Lower lobe of right lung (tissue), 2 donors: ENCODE measurements at regions not wholly inside any gene's neighbourhood (a gene's known extent, or its start where the extent isn't known, plus 50 kb on each side); places are given as distances from the start of the nearest gene placed in this dataset.

ENCODE experiments used
- ATAC-seq, 2 donors: fragments of 200-7000 bp; cut with Tn5 transposase; one replicate each; pipeline ENCODE4 v1.9.1; 2020 to 2022; ENCODE audit warnings: mild to moderate bottlenecking in 2 of 2, moderate library complexity in 2 of 2
- DNase-seq: peaks from one replicate; pipeline ENCODE4 v3.0.0-alpha.2; 2020
- H3K27ac ChIP-seq: fragments of 200-600 bp; one replicate; pipeline ENCODE4 v1.8.0; 2022
- H3K27me3 ChIP-seq: fragments of 200-600 bp; one replicate; pipeline ENCODE4 v1.8.0; 2022; ENCODE audit warnings: low read depth
- H3K36me3 ChIP-seq: fragments of 200-600 bp; one replicate; pipeline ENCODE4 v1.8.0; 2022; ENCODE audit warnings: mild to moderate bottlenecking
- H3K4me1 ChIP-seq: fragments of 200-600 bp; one replicate; pipeline ENCODE4 v1.8.0; 2022
- H3K4me3 ChIP-seq: fragments of 200-600 bp; one replicate; pipeline ENCODE4 v1.8.0; 2022; ENCODE audit warnings: mild to moderate bottlenecking
- H3K9me3 ChIP-seq: fragments of 200-600 bp; one replicate; pipeline ENCODE4 v1.8.0; 2022
- intact Hi-C: fragments of 100-400 bp; cut with DNase I; formaldehyde crosslinking; loops from one replicate; pipeline ENCODE4 v1.11.0; 2022
- TF ChIP-seq, protein P1 (sequence below): fragments of 200-600 bp; IDR thresholded peaks from one replicate; pipeline ENCODE4 v1.8.0; 2022; ENCODE audit warnings: antibody characterized with exemption, mild to moderate bottlenecking
- donor health status: DM: no; HTN: yes; CAD: no; lungs with severe emphysema.

DNA sequence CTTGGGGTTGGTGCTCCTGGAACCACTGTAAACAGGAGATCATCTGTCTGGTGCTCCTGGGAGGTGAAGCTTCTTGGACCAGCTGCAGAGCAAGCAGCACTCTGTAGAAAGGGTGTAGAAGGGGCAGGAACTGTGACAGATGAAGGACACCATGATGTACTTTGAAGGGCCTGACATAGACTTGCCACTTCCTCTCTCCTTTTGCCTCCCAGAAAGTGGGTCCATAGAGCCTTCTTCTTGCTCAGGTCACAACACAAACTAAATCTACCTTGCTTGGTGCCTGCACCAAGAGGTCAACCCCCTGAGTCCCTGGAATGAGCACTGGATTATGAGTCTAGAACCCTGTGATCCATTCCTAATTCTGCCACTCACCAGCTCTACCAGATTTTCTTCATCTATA lies 176.1 kb upstream of the HES1 start:
- Histone ChIP-seq H3K27me3 (no peaks in the 10 kb centered on the region), H3K27ac (no peak overlapping the region), H3K4me3 (no peak overlapping the region), H3K36me3 (no peaks in the 10 kb centered on the region), H3K4me1 (no peaks in the 10 kb centered on the region), H3K9me3 (peaks cover 5% of the 10 kb centered on the region)
- intact Hi-C loops, result no loop called here
- TF ChIP-seq, protein P1, sequence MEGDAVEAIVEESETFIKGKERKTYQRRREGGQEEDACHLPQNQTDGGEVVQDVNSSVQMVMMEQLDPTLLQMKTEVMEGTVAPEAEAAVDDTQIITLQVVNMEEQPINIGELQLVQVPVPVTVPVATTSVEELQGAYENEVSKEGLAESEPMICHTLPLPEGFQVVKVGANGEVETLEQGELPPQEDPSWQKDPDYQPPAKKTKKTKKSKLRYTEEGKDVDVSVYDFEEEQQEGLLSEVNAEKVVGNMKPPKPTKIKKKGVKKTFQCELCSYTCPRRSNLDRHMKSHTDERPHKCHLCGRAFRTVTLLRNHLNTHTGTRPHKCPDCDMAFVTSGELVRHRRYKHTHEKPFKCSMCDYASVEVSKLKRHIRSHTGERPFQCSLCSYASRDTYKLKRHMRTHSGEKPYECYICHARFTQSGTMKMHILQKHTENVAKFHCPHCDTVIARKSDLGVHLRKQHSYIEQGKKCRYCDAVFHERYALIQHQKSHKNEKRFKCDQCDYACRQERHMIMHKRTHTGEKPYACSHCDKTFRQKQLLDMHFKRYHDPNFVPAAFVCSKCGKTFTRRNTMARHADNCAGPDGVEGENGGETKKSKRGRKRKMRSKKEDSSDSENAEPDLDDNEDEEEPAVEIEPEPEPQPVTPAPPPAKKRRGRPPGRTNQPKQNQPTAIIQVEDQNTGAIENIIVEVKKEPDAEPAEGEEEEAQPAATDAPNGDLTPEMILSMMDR, result no peak
- ATAC-seq (no peak), DNase-seq (no peak)

DNA sequence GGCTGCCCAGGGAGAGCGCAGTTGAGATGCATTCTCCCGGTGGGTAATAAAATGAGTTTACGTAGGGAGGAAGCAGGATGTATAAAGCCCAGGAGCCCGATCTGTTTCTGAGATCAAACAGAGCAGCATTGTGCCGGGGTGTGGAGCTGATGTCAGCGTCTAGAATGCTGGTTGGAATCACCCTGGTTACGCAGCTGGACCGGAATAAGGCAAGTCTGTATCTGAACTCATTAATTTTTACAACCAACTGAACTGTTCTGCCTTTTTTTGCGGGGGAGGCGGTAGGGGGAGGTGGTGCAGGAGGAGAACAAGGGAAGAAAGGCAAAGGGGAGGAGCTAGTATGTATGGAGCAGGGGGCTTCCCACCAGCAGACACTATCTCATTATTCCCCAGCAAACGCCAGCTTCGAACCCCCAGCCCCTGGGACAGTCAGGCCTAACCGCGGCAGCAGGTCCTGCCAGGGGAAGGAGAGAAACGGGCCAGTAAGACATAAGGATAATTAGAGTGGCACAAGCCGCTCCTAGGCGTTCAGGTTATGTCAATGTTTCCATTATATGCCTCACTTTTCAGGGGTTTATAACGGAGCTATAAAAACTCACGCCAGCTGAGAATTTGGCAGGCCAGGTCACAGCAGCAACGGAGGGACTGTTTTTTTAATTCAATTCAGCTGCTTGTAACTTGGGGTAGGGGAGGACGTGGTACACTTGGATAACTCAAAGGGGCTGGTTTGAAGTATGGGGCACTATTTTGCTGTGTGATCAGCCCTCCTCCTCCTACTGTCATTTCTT lies 175.3 kb upstream of the HES1 start:
- H3K27me3 ChIP-seq, result no peaks in the 10 kb centered on the region
- H3K4me3 ChIP-seq, result no peak overlapping the region
- intact Hi-C loops, result no loop called here
- no peak for ATAC-seq
- no peak overlapping the region for H3K27ac ChIP-seq
- no peaks in the 10 kb centered on the region for H3K4me1 ChIP-seq
- H3K9me3 ChIP-seq, result no peaks in the 10 kb centered on the region
- DNase-seq, result no peak
- H3K36me3 ChIP-seq, result no peaks in the 10 kb centered on the region
- TF ChIP-seq, protein P1, result no peak

DNA sequence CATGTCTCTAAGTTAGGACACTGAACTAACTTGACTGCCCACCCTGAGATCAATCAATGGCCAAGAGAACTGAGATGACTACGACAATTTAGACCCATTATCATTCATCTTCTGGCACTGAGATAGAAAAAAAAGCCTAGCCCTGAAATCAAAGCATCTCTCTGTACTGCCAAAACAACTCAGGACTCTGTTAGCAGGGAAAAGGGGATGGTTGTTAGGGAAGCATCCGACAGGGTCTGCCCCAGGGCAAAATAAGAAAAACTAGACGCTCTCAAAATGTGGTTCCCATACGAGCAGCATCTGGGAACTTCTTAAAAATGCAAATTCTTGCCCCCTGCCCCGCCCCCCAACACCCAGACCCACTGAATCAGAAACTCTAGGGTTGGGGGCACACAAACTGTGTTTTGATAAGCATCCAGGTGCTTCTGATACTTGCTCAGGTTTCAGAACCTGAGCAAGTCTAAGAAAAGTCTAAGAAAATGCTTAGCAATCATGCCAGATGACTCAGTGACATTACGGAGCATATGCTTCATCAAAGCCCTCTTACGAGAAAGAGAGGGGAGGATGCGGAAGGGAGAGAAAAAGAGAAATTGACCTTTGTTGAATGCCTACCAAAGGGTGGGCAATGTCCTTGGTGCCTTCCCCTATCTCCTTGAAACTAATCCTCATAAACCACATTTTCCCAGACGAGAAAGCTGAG lies 172.8 kb upstream of the HES1 start:
- H3K4me3 ChIP-seq, result no peak overlapping the region
- intact Hi-C loops, result no loop called here
- no peaks in the 10 kb centered on the region for H3K9me3 ChIP-seq
- no peaks in the 10 kb centered on the region for H3K4me1 ChIP-seq
- DNase-seq (no peak), ATAC-seq (no peak)
- TF ChIP-seq, protein P1, result no peak
- no peaks in the 10 kb centered on the region for H3K36me3 ChIP-seq
- H3K27ac ChIP-seq, result no peak overlapping the region
- no peaks in the 10 kb centered on the region for H3K27me3 ChIP-seq

DNA sequence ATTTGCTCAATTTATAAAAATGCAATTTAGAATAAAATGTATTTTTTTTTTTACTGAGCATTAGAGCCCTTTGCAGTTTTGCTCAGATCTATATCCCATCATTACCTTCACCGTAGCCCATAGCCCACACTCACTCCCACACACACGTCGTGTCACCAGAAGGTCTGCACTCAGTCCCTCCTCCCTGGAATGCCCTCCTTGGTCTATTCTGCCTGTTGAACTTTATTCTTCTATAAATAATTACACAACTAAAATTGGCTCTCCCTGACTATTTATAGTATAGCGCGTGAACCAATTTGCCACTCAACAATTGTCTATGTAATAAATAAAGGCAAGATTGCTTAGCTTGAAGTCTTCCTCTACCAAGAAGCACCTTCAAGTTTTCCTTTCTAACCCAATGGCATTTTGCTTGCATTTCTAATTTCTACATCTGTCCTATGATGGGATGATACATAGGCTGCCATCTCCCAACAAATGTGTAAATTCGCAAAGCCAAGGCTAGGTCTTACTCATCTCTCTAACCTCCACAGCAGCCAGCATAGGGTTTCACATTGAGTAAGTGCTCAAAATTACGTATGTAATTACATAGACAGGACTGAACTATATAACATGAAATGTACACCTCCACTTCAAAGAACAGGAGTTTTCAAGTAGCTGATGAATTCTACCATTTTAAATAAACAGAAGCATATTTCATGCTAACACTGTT lies 172.0 kb upstream of the HES1 start:
- Histone ChIP-seq H3K9me3 (no peaks in the 10 kb centered on the region), H3K36me3 (no peaks in the 10 kb centered on the region), H3K27ac (no peak overlapping the region), H3K4me1 (no peaks in the 10 kb centered on the region), H3K27me3 (no peaks in the 10 kb centered on the region), H3K4me3 (no peak overlapping the region)
- ATAC-seq (no peak), DNase-seq (no peak)
- TF ChIP-seq, protein P1, result no peak
- intact Hi-C loops, result no loop called here

DNA sequence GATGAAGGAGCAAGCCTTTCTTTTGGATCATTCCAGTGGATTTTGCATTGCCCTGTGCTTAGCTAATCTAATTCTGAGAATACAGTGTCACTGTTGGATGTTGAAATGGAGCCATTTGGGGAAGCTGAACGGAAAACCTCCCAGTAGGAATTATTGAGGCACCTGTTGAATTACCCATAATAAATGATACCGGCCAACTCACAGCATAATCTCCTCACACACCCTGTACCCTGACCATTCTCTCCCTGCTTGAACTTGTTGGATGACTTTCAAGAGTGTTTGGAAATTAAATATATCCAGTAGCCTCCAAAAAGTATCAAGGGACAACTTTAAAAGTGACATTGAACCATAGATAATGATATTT lies 171.4 kb upstream of the HES1 start:
- TF ChIP-seq, protein P1, result no peak
- intact Hi-C loops, result no loop called here
- DNase-seq, result no peak
- no peak overlapping the region for H3K4me3 ChIP-seq
- H3K4me1 ChIP-seq, result no peaks in the 10 kb centered on the region
- H3K36me3 ChIP-seq, result no peaks in the 10 kb centered on the region
- no peak overlapping the region for H3K27ac ChIP-seq
- H3K27me3 ChIP-seq, result no peaks in the 10 kb centered on the region
- ATAC-seq, result no peak
- H3K9me3 ChIP-seq, result no peaks in the 10 kb centered on the region
